GM18505 (cell line): ENCODE measurements at regions not wholly inside any gene's neighbourhood (a gene's known extent, or its start where the extent isn't known, plus 50 kb on each side); places are given as distances from the start of the nearest gene placed in this dataset.
A peak's percentile ranks its signal among the peaks of the same experiment; 100 is the strongest.

Experiments
- ATAC-seq: cut with Tn5 transposase; IDR thresholded peaks from one replicate; pipeline ENCODE4 v1.9.1; 2021; ENCODE audit not compliant: unreplicated experiment
- POLR2A ChIP-seq: IDR thresholded peaks from 4 replicates; pipeline ENCODE4 v1.6.1; 2011; ENCODE audit warnings: borderline replicate concordance; ENCODE audit not compliant: insufficient read depth, insufficient read length; ENCODE audit errors: extremely low read depth

- TF ChIP-seq POLR2A, result no peak
- ATAC-seq, result no peak
Measured at GRCh38 chr9:31112491-31112890, 1272.0 kb upstream of the ACO1 start.

- ATAC-seq, result no peak
- TF ChIP-seq POLR2A, result no peak
Measured at GRCh38 chr9:31114346-31114745, 1270.1 kb upstream of the ACO1 start.

GRCh38 chr9:31119890-31120454 is 1264.5 kb upstream of the ACO1 start:
- TF ChIP-seq POLR2A, result no peak
- peak; percentile 82 for ATAC-seq

DNA sequence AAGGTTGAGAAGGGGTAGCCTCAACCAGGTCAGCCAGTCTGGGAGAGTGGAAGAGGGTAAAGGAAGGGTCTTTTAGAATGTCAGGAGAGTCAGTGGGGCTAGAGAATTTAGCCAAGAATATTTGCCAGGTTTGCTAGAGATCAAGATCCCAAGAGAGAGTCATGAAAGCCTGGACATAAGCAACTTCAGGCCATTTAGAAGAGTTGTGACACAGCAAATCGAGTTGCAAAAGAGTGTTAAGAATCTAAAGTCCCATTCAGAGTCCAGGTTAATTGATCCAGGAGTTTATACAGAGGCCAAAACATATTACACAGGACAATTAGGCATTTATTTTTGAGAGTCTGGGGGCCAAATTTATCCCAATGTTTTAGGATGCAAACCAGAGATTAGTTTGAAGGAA is 1260.1 kb upstream of the ACO1 start:
- no peak for TF ChIP-seq POLR2A
- ATAC-seq, result no peak

DNA sequence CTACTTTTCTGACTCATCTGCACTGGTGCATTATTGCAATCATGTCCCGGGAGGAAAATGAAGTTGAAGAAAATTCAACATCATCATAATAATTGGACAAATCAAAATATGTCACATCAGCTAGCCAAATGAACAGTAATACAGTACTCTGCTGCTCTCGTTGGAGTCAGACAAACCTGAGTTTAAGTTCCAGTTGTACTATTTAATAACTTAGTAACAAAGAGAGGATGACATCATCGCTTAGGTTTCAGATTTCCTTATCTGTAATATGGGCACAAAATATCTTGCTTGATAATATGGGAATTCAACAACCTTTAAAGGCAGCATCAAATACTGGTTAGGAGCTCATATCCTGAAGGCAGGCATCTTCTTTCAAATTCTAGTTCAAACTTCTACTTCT is 1248.9 kb upstream of the ACO1 start:
- no peak for TF ChIP-seq POLR2A
- no peak for ATAC-seq

DNA sequence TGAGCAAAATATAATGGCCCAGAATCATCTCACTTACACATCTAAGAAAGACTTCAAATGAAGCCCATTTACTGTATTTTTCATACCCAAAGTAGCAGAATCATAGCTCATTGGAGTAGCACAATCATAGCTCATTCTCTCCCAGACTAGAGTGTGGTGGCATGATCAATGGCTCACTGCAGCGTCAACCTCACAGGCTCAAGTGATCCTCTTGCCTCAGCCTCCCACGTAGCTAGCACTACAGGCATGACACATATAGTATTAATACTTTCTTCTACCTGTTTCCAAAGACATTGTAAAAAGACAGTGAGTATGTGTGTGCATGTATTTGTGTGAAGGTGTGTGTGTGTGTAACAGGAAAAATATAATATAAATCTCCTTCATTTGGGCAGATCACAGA is 1247.9 kb upstream of the ACO1 start:
- no peak for TF ChIP-seq POLR2A
- no peak for ATAC-seq

DNA sequence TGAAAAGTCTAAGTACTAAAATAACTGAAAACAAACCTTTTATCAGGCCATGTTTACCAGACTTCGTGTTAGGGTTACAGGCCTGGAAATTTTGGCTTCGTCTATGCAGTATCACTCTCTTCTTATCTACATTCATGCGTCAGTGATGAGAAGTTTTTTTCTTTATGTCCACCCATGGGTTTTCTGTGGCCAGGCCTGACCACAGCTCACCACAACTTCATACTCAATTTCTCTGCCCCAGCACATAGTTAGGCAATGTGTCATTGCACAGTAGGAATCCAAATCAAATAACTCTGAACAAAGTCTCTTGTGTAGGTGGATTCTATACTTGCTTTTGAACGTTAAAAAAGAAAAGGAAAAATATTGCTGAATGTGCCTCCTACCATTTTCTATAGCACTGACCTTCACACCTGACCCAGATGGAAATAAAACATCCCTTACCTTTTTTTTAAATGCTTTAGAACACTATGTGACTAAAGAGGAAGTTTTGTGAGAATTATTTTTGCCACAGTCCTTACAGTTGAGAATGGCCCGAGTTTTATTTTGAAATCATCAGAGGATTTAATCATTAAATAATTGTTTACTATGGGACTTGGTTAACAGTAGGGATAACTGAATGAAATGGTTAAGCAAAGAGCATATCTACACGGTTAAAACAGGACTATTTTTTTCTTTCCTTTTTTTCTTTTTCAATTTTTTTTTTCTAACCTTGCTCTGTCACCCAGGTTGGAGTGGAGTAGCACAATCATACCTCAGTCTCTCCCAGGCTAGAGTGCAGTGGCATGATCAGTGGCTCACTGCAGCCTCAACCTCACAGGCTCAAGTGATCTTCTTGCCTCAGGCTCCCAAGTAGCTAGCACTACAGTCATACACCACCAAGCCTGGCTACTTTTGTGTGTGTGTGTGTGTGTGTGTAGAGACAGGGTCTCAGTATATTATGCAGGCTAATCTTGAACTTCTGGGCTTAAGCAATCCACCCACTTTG is 1247.0 kb upstream of the ACO1 start:
- no peak for ATAC-seq
- TF ChIP-seq POLR2A, result no peak

DNA sequence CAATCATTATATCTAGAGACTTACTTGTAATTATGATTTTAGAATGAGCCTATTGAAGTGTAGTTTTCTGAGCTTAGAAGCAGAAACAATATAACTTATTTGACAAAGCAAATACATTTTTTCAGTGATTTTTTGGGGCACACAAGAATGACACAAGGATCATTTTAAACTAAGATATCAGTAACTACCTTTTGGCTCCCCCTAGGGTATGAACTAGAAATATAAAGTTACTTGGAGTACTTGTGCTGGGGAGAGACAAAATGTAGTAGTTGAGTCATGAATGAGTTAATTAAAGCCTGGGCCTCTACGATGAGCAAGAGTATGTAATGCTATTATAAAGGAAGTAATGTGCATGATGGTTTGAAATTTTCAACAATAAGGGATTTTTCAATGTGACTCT is 1244.1 kb upstream of the ACO1 start:
- no peak for TF ChIP-seq POLR2A
- ATAC-seq, result no peak

- no peak for TF ChIP-seq POLR2A
- no peak for ATAC-seq
Measured at GRCh38 chr9:31142456-31142855, 1242.0 kb upstream of the ACO1 start.

- ATAC-seq, result no peak
- no peak for TF ChIP-seq POLR2A
Measured at GRCh38 chr9:31144614-31145013, 1239.8 kb upstream of the ACO1 start.

GRCh38 chr9:31146485-31147166 is 1237.8 kb upstream of the ACO1 start:
- no peak for TF ChIP-seq POLR2A
- ATAC-seq, result peak; percentile 92

DNA sequence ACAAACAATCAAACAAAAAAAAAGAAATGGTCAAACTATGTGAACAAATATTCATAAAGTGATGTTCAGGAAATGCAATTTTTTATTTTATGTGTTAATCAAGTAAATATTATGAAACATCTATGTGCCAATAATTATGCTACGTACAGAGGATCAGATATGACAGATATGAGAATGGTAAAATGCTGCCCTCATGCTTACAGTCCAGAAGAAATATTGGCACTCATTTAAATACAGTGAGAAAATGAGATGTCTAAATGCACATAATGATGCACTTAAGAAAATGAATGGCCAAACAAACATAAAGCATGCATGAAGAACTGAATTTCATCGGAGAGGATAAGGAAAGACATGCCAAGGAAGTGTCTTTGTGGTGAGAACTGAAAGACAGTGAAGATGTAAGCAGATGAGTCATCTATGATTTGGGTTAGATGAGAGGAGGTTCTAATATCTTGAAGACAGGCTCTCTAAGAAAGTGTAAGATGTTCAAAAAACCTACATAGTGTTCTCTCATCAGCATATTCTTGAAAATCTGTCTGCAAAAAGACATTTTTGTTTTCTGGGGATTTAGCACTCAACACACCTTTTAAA is 1231.1 kb upstream of the ACO1 start:
- no peak for TF ChIP-seq POLR2A
- no peak for ATAC-seq

DNA sequence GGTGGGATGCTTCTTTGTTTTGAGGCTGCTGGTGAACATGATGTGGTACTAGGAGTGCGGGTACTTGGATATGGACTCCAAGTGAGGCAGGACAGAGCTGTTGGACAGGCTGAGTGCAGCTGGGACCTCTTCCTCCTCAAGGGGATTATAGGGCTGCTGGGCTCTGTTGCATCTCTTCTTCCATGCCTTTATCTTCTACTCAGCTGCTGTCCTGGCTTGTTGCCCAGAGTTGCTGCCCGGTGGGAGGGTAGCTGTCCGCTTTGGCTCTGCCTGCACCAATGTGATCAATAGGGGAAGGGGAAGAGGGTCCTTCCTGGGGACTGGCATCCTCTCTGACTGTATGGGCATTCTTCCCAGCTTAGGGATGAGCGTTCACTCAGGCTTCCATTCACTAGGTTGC is 1217.9 kb upstream of the ACO1 start:
- ATAC-seq, result no peak
- TF ChIP-seq POLR2A, result no peak
